H9 (cell line): ENCODE measurements at regions not wholly inside any gene's neighbourhood (a gene's known extent, or its start where the extent isn't known, plus 50 kb on each side); places are given as distances from the start of the nearest gene placed in this dataset.
"Not testable (repeated sequence)": the region's sequence is repeated elsewhere in the genome, so short reads cannot be mapped to it uniquely, and the experiment has no call there.

Experiments
- DNase-seq: peaks from one replicate; pipeline ENCODE4 v3.0.0-alpha.2; 2017
- H2AFZ ChIP-seq: one replicate; pipeline ENCODE4 v1.6.1; 2013; ENCODE audit warnings: mild to moderate bottlenecking, low read length, control low read depth, moderate library complexity
- H2AK5ac ChIP-seq: 2 replicates; pipeline ENCODE4 v1.6.1; 2013; ENCODE audit warnings: low read length, control low read depth, mixed read lengths; ENCODE audit not compliant: insufficient read length
- H2BK120ac ChIP-seq: one replicate; pipeline ENCODE4 v1.6.1; 2013; ENCODE audit warnings: low read depth, mild to moderate bottlenecking, low read length, control low read depth, inconsistent platforms; ENCODE audit not compliant: poor library complexity, severe bottlenecking
- H2BK12ac ChIP-seq: 2 replicates; pipeline ENCODE4 v1.6.1; 2013; ENCODE audit warnings: low read length, control low read depth, mixed read lengths, low read depth; ENCODE audit not compliant: insufficient read length
- H2BK15ac ChIP-seq: 2 replicates; pipeline ENCODE4 v1.6.1; 2013; ENCODE audit warnings: low read depth, low read length, control low read depth
- H2BK20ac ChIP-seq: one replicate; pipeline ENCODE4 v1.6.1; 2013; ENCODE audit warnings: low read depth, mild to moderate bottlenecking, low read length, control low read depth, inconsistent platforms; ENCODE audit not compliant: poor library complexity, severe bottlenecking
- H2BK5ac ChIP-seq: 2 replicates; pipeline ENCODE4 v1.6.1; 2013; ENCODE audit warnings: low read length, control low read depth, mixed read lengths; ENCODE audit not compliant: insufficient read length
- H3K14ac ChIP-seq: 2 replicates; pipeline ENCODE4 v1.6.1; 2013; ENCODE audit warnings: low read length, control low read depth; ENCODE audit not compliant: insufficient read depth
- H3K18ac ChIP-seq: 2 replicates; pipeline ENCODE4 v1.6.1; 2013; ENCODE audit warnings: low read depth, mild to moderate bottlenecking, mixed read lengths, low read length, control low read depth; ENCODE audit not compliant: insufficient read length
- H3K23ac ChIP-seq: 2 replicates; pipeline ENCODE4 v1.6.1; 2013; ENCODE audit warnings: low read length, control low read depth, mixed read lengths, low read depth; ENCODE audit not compliant: insufficient read length
- H3K23me2 ChIP-seq: 2 replicates; pipeline ENCODE4 v1.6.1; 2013; ENCODE audit warnings: low read depth, mild to moderate bottlenecking, mixed read lengths, low read length, control low read depth; ENCODE audit not compliant: insufficient read length, poor library complexity, severe bottlenecking
- H3K27ac ChIP-seq: 2 replicates; pipeline ENCODE4 v1.5.1; 2013; ENCODE audit warnings: low read length, control low read depth, mixed read lengths, low read depth; ENCODE audit not compliant: insufficient read length
- H3K27me3 ChIP-seq: 2 replicates; pipeline ENCODE4 v1.6.1; 2013; ENCODE audit warnings: low read length, control low read depth, inconsistent platforms; ENCODE audit not compliant: insufficient read depth
- H3K4ac ChIP-seq: 2 replicates; pipeline ENCODE4 v1.6.1; 2013; ENCODE audit warnings: low read depth, mild to moderate bottlenecking, control low read depth, inconsistent platforms, low read length, moderate library complexity
- H3K4me1 ChIP-seq: 2 replicates; pipeline ENCODE4 v1.6.1; 2013; ENCODE audit warnings: low read length, control low read depth, inconsistent platforms; ENCODE audit not compliant: insufficient read depth
- H3K4me2 ChIP-seq: 2 replicates; pipeline ENCODE4 v1.6.1; 2013; ENCODE audit warnings: low read length, control low read depth, mixed read lengths; ENCODE audit not compliant: insufficient read length, insufficient read depth
- H3K56ac ChIP-seq: 2 replicates; pipeline ENCODE4 v1.6.1; 2013; ENCODE audit warnings: low read depth, mild to moderate bottlenecking, mixed read lengths, low read length, control low read depth; ENCODE audit not compliant: insufficient read length
- H3K79me1 ChIP-seq: 2 replicates; pipeline ENCODE4 v1.6.1; 2013; ENCODE audit warnings: low read depth, mild to moderate bottlenecking, moderate library complexity, low read length, control low read depth, inconsistent platforms; ENCODE audit not compliant: insufficient read depth, poor library complexity, severe bottlenecking
- H3K79me2 ChIP-seq: 2 replicates; pipeline ENCODE4 v1.6.1; 2013; ENCODE audit warnings: low read length, control low read depth, inconsistent platforms; ENCODE audit not compliant: insufficient read depth
- H3K9ac ChIP-seq: 2 replicates; pipeline ENCODE4 v1.6.1; 2013; ENCODE audit warnings: low read length, control low read depth, mixed read lengths; ENCODE audit not compliant: insufficient read length; ENCODE audit errors: extremely low read depth
- H3K9me3 ChIP-seq: one replicate; pipeline ENCODE4 v1.6.1; 2013; ENCODE audit warnings: low read depth, low read length, inconsistent platforms; ENCODE audit not compliant: control insufficient read depth
- H3T11ph ChIP-seq: one replicate; pipeline ENCODE4 v1.6.1; 2013; ENCODE audit warnings: mild to moderate bottlenecking, low read length, control low read depth, inconsistent platforms
- H4K20me1 ChIP-seq: one replicate; pipeline ENCODE4 v1.6.1; 2013; ENCODE audit not compliant: control insufficient read depth, insufficient read length, insufficient read depth
- H4K5ac ChIP-seq: 2 replicates; pipeline ENCODE4 v1.6.1; 2013; ENCODE audit warnings: low read depth, mild to moderate bottlenecking, mixed read lengths, low read length, control low read depth; ENCODE audit not compliant: insufficient read length
- H4K8ac ChIP-seq: replicated peaks from 2 replicates; pipeline ENCODE4 v1.6.1; 2013; ENCODE audit warnings: low read length, control low read depth, mixed read lengths, low read depth; ENCODE audit not compliant: insufficient read length
- H4K91ac ChIP-seq: 2 replicates; pipeline ENCODE4 v1.6.1; 2013; ENCODE audit warnings: low read depth, mild to moderate bottlenecking, moderate library complexity, mixed read lengths, low read length, control low read depth; ENCODE audit not compliant: insufficient read length
- H3K27ac Mint-ChIP-seq, 3 experiments: 2 replicates in 2 of 3; 3 replicates in 1 of 3; pipeline ENCODE4 v1.8.0; 2020 to 2021; ENCODE audit warnings: mixed read lengths in 3 of 3, mild to moderate bottlenecking in 1 of 3, moderate library complexity in 1 of 3
- H3K27me3 Mint-ChIP-seq: 2 replicates; pipeline ENCODE4 v1.8.0; 2021; ENCODE audit warnings: low read depth, mild to moderate bottlenecking, moderate library complexity, mixed read lengths
- H3K36me3 Mint-ChIP-seq, 3 experiments: 2 replicates in 2 of 3; 3 replicates in 1 of 3; pipeline ENCODE4 v1.8.0; 2020 to 2021; ENCODE audit warnings: low read depth in 3 of 3, mixed read lengths in 3 of 3; ENCODE audit not compliant: insufficient read depth in 1 of 3
- H3K4me1 Mint-ChIP-seq, 2 experiments: 2 replicates each; pipeline ENCODE4 v1.8.0; 2020; ENCODE audit warnings: mixed read lengths in 2 of 2
- H3K4me3 Mint-ChIP-seq, 2 experiments: 2 replicates in 1 of 2; 3 replicates in 1 of 2; pipeline ENCODE4 v1.8.0; 2020 to 2021; ENCODE audit warnings: mild to moderate bottlenecking in 2 of 2, mixed read lengths in 2 of 2, moderate library complexity in 1 of 2
- H3K9me3 Mint-ChIP-seq, 2 experiments: 2 replicates in 1 of 2; 3 replicates in 1 of 2; pipeline ENCODE4 v1.8.0; 2020; ENCODE audit warnings: mild to moderate bottlenecking in 2 of 2, mixed read lengths in 2 of 2, moderate library complexity in 1 of 2
- WGBS: extraction: QIAGEN DNeasy Blood & Tissue Kit; methylation state at CpG from one replicate; pipeline ENCODE4 v1.1.7; 2013; ENCODE audit warnings: missing lambda C conversion rate, low lambda C conversion rate, mixed read lengths; ENCODE audit not compliant: insufficient read length; ENCODE audit errors: extremely low coverage; 5-methylcytosine and 5-hydroxymethylcytosine counted together
- TF ChIP-seq, protein P1 (sequence below): fragments of 200-600 bp; sonication (generic); conservative IDR thresholded peaks from 3 replicates; pipeline ENCODE4 v1.8.0; 2021; ENCODE audit warnings: antibody characterized with exemption, mild to moderate bottlenecking

- Mint-ChIP-seq H3K27ac (no peak overlapping the region), H3K36me3 (no peaks in the 10 kb centered on the region; a peak in 1 of 7 replicates), H3K4me1 (peaks cover 9 to 13% of the 10 kb centered on the region in 2 experiments), H3K4me3 (no peak overlapping the region), H3K27me3 (no peaks in the 10 kb centered on the region; the same call in 1 of the 2 replicates), H3K9me3 (peaks cover 7 to 37% of the 10 kb centered on the region in 2 experiments; a peak in 4 of 5 replicates)
- no peak overlapping the region for H4K91ac ChIP-seq
- H3K27ac ChIP-seq: no peak overlapping the region
- no peak overlapping the region for H2BK5ac ChIP-seq
- DNase-seq: no peak
- H2BK120ac ChIP-seq: no peak overlapping the region
- H3K4ac ChIP-seq: no peak overlapping the region
- H3K79me2 ChIP-seq: no peaks in the 10 kb centered on the region
- no peaks in the 10 kb centered on the region for H3K79me1 ChIP-seq
- H2BK12ac ChIP-seq: no peak overlapping the region
- H3K23me2 ChIP-seq: no peaks in the 10 kb centered on the region
- no CpG with 5 or more reads among the region's 9 CpGs for WGBS
- no peak overlapping the region for H2BK15ac ChIP-seq
- no peak overlapping the region for H2BK20ac ChIP-seq
- H2AFZ ChIP-seq: no peak overlapping the region
- H3K56ac ChIP-seq: no peak overlapping the region
- TF ChIP-seq, protein P1, sequence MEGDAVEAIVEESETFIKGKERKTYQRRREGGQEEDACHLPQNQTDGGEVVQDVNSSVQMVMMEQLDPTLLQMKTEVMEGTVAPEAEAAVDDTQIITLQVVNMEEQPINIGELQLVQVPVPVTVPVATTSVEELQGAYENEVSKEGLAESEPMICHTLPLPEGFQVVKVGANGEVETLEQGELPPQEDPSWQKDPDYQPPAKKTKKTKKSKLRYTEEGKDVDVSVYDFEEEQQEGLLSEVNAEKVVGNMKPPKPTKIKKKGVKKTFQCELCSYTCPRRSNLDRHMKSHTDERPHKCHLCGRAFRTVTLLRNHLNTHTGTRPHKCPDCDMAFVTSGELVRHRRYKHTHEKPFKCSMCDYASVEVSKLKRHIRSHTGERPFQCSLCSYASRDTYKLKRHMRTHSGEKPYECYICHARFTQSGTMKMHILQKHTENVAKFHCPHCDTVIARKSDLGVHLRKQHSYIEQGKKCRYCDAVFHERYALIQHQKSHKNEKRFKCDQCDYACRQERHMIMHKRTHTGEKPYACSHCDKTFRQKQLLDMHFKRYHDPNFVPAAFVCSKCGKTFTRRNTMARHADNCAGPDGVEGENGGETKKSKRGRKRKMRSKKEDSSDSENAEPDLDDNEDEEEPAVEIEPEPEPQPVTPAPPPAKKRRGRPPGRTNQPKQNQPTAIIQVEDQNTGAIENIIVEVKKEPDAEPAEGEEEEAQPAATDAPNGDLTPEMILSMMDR: no peak
- no peak overlapping the region for H2AK5ac ChIP-seq
- H3K27me3 ChIP-seq: no peaks in the 10 kb centered on the region
- no peak overlapping the region for H3K14ac ChIP-seq
- H3T11ph ChIP-seq: no peak overlapping the region
- H3K23ac ChIP-seq: no peak overlapping the region
- H4K8ac ChIP-seq: no peak overlapping the region
- no peak overlapping the region for H3K18ac ChIP-seq
- H4K5ac ChIP-seq: no peak overlapping the region
- peaks cover 5% of the 10 kb centered on the region for H3K9me3 ChIP-seq
- no peak overlapping the region for H3K4me2 ChIP-seq
- H3K9ac ChIP-seq: no peak overlapping the region
- H3K4me1 ChIP-seq: no peaks in the 10 kb centered on the region
- no peaks in the 10 kb centered on the region for H4K20me1 ChIP-seq
Observed at GRCh38 chrX:28158019-28158777, 176.9 kb upstream of the DCAF8L1 start.

GRCh38 chrX:28152263-28152662 is 171.0 kb upstream of the DCAF8L1 start:
- H4K91ac ChIP-seq, H2BK15ac ChIP-seq, H3K36me3 Mint-ChIP-seq, H2AFZ ChIP-seq, H4K8ac ChIP-seq, H3T11ph ChIP-seq, H3K4ac ChIP-seq, H3K9ac ChIP-seq, H3K4me2 ChIP-seq, H4K20me1 ChIP-seq, H3K4me1 Mint-ChIP-seq, H3K79me1 ChIP-seq, H2BK5ac ChIP-seq, DNase-seq, H2BK12ac ChIP-seq, H3K27ac ChIP-seq, H2BK120ac ChIP-seq, H2BK20ac ChIP-seq, H3K4me1 ChIP-seq, H3K27ac Mint-ChIP-seq, H3K14ac ChIP-seq, H3K4me3 Mint-ChIP-seq, H3K23me2 ChIP-seq, H4K5ac ChIP-seq, H3K23ac ChIP-seq, H3K9me3 ChIP-seq, H3K27me3 ChIP-seq, H2AK5ac ChIP-seq, H3K56ac ChIP-seq, H3K79me2 ChIP-seq, H3K18ac ChIP-seq: not testable (repeated sequence)
- H3K27me3 Mint-ChIP-seq: peaks cover 17% of the 10 kb centered on the region
- WGBS: no CpG with 5 or more reads among the region's 9 CpGs
- H3K9me3 Mint-ChIP-seq: peaks cover 37 to 48% of the 10 kb centered on the region in 2 experiments
